Caco-2 (cell line): ENCODE measurements at regions not wholly inside any gene's neighbourhood (a gene's known extent, or its start where the extent isn't known, plus 50 kb on each side); places are given as distances from the start of the nearest gene placed in this dataset.

ENCODE experiments used
- BruUV-seq: library from RNA; stranded (reverse); fragments of 400-500 nt; replicated peaks from 2 replicates; lab custom pipeline; 2021; lab: Mats Ljungman, UMichigan
- CTCF ChIA-PET: fragments of 300-600 bp; sonication (Branson Sonifier 250); formaldehyde crosslinking; loops from one replicate; lab custom pipeline; 2022; ENCODE audit warnings: antibody characterized with exemption; lab: Charles Lee
- POLR2A ChIA-PET: fragments of 300-600 bp; sonication (Branson Sonifier 250); formaldehyde crosslinking; loops from one replicate; lab custom pipeline; 2022; ENCODE audit warnings: antibody characterized with exemption; lab: Charles Lee
- DNase-seq, 2 experiments: peaks; one replicate each; pipeline versions ENCODE4 v3.0.0 to v3.0.0-alpha.2; 2020 to 2022
- H3K27me3 ChIP-seq: replicated peaks from 2 replicates; pipeline ENCODE4 v1.6.0; 2011; ENCODE audit warnings: low read length; ENCODE audit not compliant: control insufficient read depth, insufficient read depth
- H3K36me3 ChIP-seq: 2 replicates; pipeline ENCODE4 v1.5.1; 2011; ENCODE audit warnings: low read length; ENCODE audit not compliant: control insufficient read depth, insufficient read depth
- H3K4me1 ChIP-seq: fragments of 250-450 bp; sonication (Bioruptor Pico); 2 replicates; pipeline ENCODE4 v1.5.1; 2020; ENCODE audit warnings: mild to moderate bottlenecking
- H3K4me3 ChIP-seq: 2 replicates; pipeline ENCODE4 v1.5.1; 2011; ENCODE audit warnings: low read depth, mild to moderate bottlenecking, control low read depth, low read length
- H3K9me3 ChIP-seq: fragments of 250-450 bp; sonication (Bioruptor Pico); 2 replicates; pipeline ENCODE4 v1.5.1; 2020; ENCODE audit warnings: mild to moderate bottlenecking, moderate library complexity
- H3K27ac Mint-ChIP-seq: one replicate; pipeline ENCODE4 v1.8.0; 2022; ENCODE audit warnings: mixed read lengths; ENCODE audit not compliant: unreplicated experiment
- H3K27me3 Mint-ChIP-seq: one replicate; pipeline ENCODE4 v1.8.0; 2022; ENCODE audit warnings: mixed read lengths; ENCODE audit not compliant: insufficient read depth, unreplicated experiment
- H3K36me3 Mint-ChIP-seq: one replicate; pipeline ENCODE4 v1.8.0; 2022; ENCODE audit warnings: mild to moderate bottlenecking, mixed read lengths; ENCODE audit not compliant: insufficient read depth, unreplicated experiment
- H3K4me1 Mint-ChIP-seq: one replicate; pipeline ENCODE4 v1.8.0; 2022; ENCODE audit warnings: low read depth, mixed read lengths; ENCODE audit not compliant: unreplicated experiment
- H3K4me3 Mint-ChIP-seq: one replicate; pipeline ENCODE4 v1.8.0; 2022; ENCODE audit warnings: mild to moderate bottlenecking, moderate library complexity, mixed read lengths; ENCODE audit not compliant: unreplicated experiment
- H3K9me3 Mint-ChIP-seq: one replicate; pipeline ENCODE4 v1.8.0; 2022; ENCODE audit warnings: mixed read lengths; ENCODE audit not compliant: unreplicated experiment
- CTCF ChIP-seq, 2 experiments: fragments of 200-600 bp in 1 of 2; IDR thresholded peaks; 1 replicate in 1 of 2; 2 replicates in 1 of 2; pipeline versions ENCODE4 v1.5.1 to v1.8.0; 2011 to 2022; ENCODE audit warnings: antibody characterized with exemption in 1 of 2, control low read depth in 1 of 2, inconsistent platforms in 1 of 2, low read depth in 1 of 2, low read length in 1 of 2, mild to moderate bottlenecking in 1 of 2, moderate library complexity in 1 of 2; ENCODE audit not compliant: insufficient read depth in 1 of 2, severe bottlenecking in 1 of 2, unreplicated experiment in 1 of 2
- intact Hi-C: fragments of 100-400 bp; cut with micrococcal nuclease; formaldehyde crosslinking; loops from one replicate; pipeline ENCODE4 v1.10.0; 2022; ENCODE audit not compliant: unreplicated experiment

GRCh38 chr1:14083277-14083676, 383.3 kb downstream of the PRDM2 start:
- CTCF ChIA-PET: no interaction called here
- Histone ChIP-seq H3K4me3 (no peak overlapping the region), H3K27me3 (no peaks in the 10 kb centered on the region), H3K36me3 (no peaks in the 10 kb centered on the region), H3K9me3 (no peaks in the 10 kb centered on the region), H3K4me1 (no peaks in the 10 kb centered on the region)
- Mint-ChIP-seq H3K36me3 (no peaks in the 10 kb centered on the region), H3K27ac (no peak overlapping the region), H3K9me3 (no peaks in the 10 kb centered on the region), H3K4me3 (no peak overlapping the region), H3K27me3 (no peaks in the 10 kb centered on the region), H3K4me1 (no peaks in the 10 kb centered on the region)
- DNase-seq: no peak
- POLR2A ChIA-PET: no interaction called here
- BruUV-seq: no TSS peak
- intact Hi-C loops: no loop called here
- no peak for TF ChIP-seq CTCF (IDR thresholded peaks at IDR 0.05; ENCODE audit: insufficient read depth in 1 of 2, low read depth in 1 of 2, low read length in 1 of 2, severe bottlenecking in 1 of 2, unreplicated experiment in 1 of 2)

- Histone ChIP-seq H3K4me1 (no peaks in the 10 kb centered on the region), H3K9me3 (no peaks in the 10 kb centered on the region), H3K27me3 (no peaks in the 10 kb centered on the region), H3K4me3 (no peak overlapping the region), H3K36me3 (no peaks in the 10 kb centered on the region)
- CTCF ChIA-PET: no interaction called here
- no peak overlapping the region for H3K4me3 Mint-ChIP-seq
- no peaks in the 10 kb centered on the region for H3K36me3 Mint-ChIP-seq
- no peak for DNase-seq
- H3K27ac Mint-ChIP-seq: no peak overlapping the region
- H3K9me3 Mint-ChIP-seq: no peaks in the 10 kb centered on the region
- no peak for TF ChIP-seq CTCF (IDR thresholded peaks at IDR 0.05; ENCODE audit: insufficient read depth in 1 of 2, low read depth in 1 of 2, low read length in 1 of 2, severe bottlenecking in 1 of 2, unreplicated experiment in 1 of 2)
- POLR2A ChIA-PET: no interaction called here
- intact Hi-C loops: no loop called here
- no peaks in the 10 kb centered on the region for H3K27me3 Mint-ChIP-seq
- BruUV-seq: no TSS peak
- H3K4me1 Mint-ChIP-seq: no peaks in the 10 kb centered on the region
Measured at GRCh38 chr1:14083706-14084105, 383.7 kb downstream of the PRDM2 start.

- Histone ChIP-seq H3K4me1 (no peaks in the 10 kb centered on the region), H3K4me3 (no peak overlapping the region), H3K36me3 (no peaks in the 10 kb centered on the region), H3K27me3 (no peaks in the 10 kb centered on the region), H3K9me3 (no peaks in the 10 kb centered on the region)
- Mint-ChIP-seq H3K27me3 (no peaks in the 10 kb centered on the region), H3K27ac (no peak overlapping the region), H3K4me3 (no peak overlapping the region), H3K9me3 (peaks cover 25% of the 10 kb centered on the region), H3K36me3 (no peaks in the 10 kb centered on the region), H3K4me1 (no peaks in the 10 kb centered on the region)
- ChIA-PET CTCF (interaction anchor here (0.7 kb wide), 1 partner anchor 170 kb away, joined by 3 read pairs; no protein-coding TSS in a partner anchor), POLR2A (no interaction called here)
- intact Hi-C loops: no loop called here
- BruUV-seq: no TSS peak
- no peak for TF ChIP-seq CTCF (IDR thresholded peaks at IDR 0.05; ENCODE audit: insufficient read depth in 1 of 2, low read depth in 1 of 2, low read length in 1 of 2, severe bottlenecking in 1 of 2, unreplicated experiment in 1 of 2)
- DNase-seq: no peak
Measured at GRCh38 chr1:14090062-14090461, 390.1 kb downstream of the PRDM2 start.
